ENCODE measurements at regions not wholly inside any gene's neighbourhood (a gene's known extent, or its start where the extent isn't known, plus 50 kb on each side); places are given as distances from the start of the nearest gene placed in this dataset.

DNA sequence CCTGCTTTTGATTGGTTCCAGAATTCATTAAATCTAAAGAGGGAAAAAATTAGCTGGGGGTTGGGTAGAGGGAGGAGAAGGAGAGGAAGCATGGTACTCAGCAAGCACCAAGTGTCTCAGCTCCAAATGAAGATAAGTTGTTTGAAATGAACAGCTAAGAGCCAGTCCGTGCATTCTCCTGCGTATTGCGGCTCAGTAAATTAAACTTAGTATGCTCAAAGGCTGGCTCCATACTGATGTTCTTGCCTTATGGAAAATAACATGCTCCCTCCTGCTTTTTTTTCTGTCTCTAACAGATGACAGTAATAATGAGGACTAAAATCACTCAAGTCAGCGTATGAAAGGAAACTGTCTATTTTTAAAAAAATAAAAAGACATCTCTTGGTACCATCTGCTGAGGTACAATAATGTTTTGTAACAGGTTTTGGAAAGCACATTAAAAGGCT, 161.0 kb downstream of the SPATA31D1 start:
- no peak for DNase-seq (ENCODE audit: low spot score)
- Mint-ChIP-seq H3K27me3 (ENCODE audit: low read depth) (no peaks in the 10 kb centered on the region), H3K9me3 (peaks cover 3% of the 10 kb centered on the region), H3K4me3 (no peak overlapping the region), H3K36me3 (ENCODE audit: low read depth) (no peaks in the 10 kb centered on the region), H3K27ac (no peak overlapping the region), H3K4me1 (ENCODE audit: low read depth) (no peaks in the 10 kb centered on the region)

DNA sequence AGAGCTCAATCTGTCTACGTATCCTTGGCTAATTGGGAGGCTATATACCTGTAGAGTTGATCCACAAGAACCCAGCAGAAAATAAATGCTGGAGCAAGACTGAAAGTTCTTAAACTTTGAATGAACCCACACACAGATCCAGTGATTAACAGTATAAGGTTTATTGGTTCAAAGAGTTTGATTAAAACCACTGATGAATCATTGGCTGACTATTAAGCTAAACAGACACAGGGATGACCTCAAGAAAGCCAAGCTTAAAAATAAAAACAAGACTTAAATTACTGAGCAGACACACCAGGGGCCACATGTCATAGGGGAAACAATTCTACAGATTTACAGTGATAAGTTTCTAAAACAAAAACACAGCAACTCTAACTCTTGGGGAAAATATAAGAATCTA, 163.6 kb downstream of the SPATA31D1 start:
- H3K4me3 Mint-ChIP-seq, result no peak overlapping the region
- no peak overlapping the region for H3K27ac Mint-ChIP-seq
- H3K9me3 Mint-ChIP-seq, result no peaks in the 10 kb centered on the region
- H3K36me3 Mint-ChIP-seq (ENCODE audit: low read depth), result no peaks in the 10 kb centered on the region
- no peaks in the 10 kb centered on the region for H3K4me1 Mint-ChIP-seq (ENCODE audit: low read depth)
- DNase-seq (ENCODE audit: low spot score), result no peak
- H3K27me3 Mint-ChIP-seq (ENCODE audit: low read depth), result no peaks in the 10 kb centered on the region

DNA sequence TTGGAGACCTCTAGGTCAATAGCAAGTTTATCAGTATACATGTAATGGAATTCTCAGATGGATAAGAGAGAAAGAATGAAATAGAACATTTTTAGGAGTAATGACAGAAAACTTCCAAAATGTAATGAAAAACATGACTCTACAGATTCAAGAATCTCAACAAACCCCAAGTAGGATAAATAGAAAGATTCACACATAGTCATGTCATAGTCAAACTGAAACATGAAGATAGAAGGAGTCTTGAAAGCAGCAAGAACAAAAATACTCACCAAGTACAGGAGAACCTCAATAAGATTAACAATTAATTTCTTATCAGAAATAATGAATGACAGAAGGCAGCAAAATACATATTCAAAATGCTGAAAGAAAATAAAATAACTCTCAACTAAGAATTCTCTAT, 164.5 kb downstream of the SPATA31D1 start:
- H3K4me3 Mint-ChIP-seq, result no peak overlapping the region
- no peak overlapping the region for H3K27ac Mint-ChIP-seq
- H3K36me3 Mint-ChIP-seq (ENCODE audit: low read depth), result no peaks in the 10 kb centered on the region

DNA sequence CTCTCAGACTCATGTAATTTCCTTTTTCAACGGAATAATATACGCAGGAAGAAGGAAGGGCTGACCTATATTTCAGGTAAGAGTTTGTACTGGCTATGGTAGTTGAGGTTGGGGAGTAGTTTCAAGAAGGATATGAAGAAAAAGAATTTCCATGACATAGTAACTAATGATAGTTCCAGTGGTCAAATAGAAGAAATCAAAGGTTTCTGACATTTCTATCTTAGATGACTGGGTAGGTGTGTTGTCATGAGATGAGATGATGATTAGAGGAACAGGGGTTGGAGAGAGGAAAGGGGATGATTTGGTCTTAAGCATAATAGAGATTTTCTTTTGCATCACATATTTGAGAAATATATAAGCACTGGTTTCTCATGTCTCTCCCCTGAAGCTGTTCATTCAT, 166.0 kb downstream of the SPATA31D1 start:
- Mint-ChIP-seq H3K9me3 (no peaks in the 10 kb centered on the region), H3K27me3 (ENCODE audit: low read depth) (no peaks in the 10 kb centered on the region), H3K36me3 (ENCODE audit: low read depth) (no peaks in the 10 kb centered on the region), H3K27ac (no peak overlapping the region), H3K4me1 (ENCODE audit: low read depth) (no peaks in the 10 kb centered on the region), H3K4me3 (no peak overlapping the region)
- DNase-seq (ENCODE audit: low spot score), result no peak

More for the DNA sequence above, 164.5 kb downstream of the SPATA31D1 start:
- Mint-ChIP-seq H3K4me1 (ENCODE audit: low read depth) (no peaks in the 10 kb centered on the region), H3K27me3 (ENCODE audit: low read depth) (no peaks in the 10 kb centered on the region), H3K9me3 (no peaks in the 10 kb centered on the region)
- DNase-seq (ENCODE audit: low spot score), result no peak

DNA sequence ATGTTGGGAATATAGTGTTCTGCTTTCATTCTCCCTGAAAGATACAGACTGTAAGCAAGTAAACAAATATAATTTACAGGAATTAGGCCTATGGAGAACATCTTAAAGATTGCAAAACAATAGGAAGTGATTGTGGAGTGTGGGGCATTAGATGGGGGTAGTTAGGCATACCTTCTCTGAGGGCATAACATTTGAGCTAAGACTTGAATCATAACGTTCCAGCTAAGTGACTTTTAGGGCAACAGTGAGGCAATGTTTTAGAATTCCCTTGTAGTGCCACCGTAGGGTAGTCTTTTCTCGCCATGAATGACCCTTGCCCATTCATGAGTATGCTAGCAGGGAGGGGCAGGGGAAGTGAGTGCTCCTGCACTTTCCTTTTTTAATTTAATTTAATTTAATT, 173.3 kb downstream of the SPATA31D1 start:
- Mint-ChIP-seq H3K9me3 (peaks cover 19% of the 10 kb centered on the region), H3K4me3 (no peak overlapping the region), H3K27ac (no peak overlapping the region), H3K36me3 (ENCODE audit: low read depth) (no peaks in the 10 kb centered on the region), H3K4me1 (ENCODE audit: low read depth) (no peaks in the 10 kb centered on the region), H3K27me3 (ENCODE audit: low read depth) (no peaks in the 10 kb centered on the region)
- DNase-seq (ENCODE audit: low spot score), result no peak

DNA sequence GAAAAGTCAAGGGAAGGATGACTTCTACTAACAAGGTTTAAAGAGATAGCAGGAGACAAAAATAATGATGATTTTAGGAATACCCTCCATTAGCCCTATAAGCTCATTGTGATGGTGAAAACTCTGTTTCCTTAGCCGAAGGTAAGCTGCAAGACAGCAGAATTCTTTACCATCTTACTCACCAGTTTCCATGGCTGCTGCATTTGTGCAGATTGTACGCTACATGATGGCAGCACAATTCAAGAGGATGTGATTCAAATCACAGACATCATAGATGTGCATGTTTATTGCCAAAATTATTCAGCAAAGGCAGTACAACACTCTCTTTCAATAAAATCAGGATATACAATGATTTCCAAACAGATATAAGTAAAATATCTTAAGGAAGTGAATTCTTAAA, 175.6 kb downstream of the SPATA31D1 start:
- H3K4me1 Mint-ChIP-seq (ENCODE audit: low read depth), result no peaks in the 10 kb centered on the region
- no peak overlapping the region for H3K27ac Mint-ChIP-seq
- no peak for DNase-seq (ENCODE audit: low spot score)
- no peak overlapping the region for H3K4me3 Mint-ChIP-seq
- H3K9me3 Mint-ChIP-seq, result peaks cover 19% of the 10 kb centered on the region
- H3K27me3 Mint-ChIP-seq (ENCODE audit: low read depth), result no peaks in the 10 kb centered on the region
- H3K36me3 Mint-ChIP-seq (ENCODE audit: low read depth), result no peaks in the 10 kb centered on the region

DNA sequence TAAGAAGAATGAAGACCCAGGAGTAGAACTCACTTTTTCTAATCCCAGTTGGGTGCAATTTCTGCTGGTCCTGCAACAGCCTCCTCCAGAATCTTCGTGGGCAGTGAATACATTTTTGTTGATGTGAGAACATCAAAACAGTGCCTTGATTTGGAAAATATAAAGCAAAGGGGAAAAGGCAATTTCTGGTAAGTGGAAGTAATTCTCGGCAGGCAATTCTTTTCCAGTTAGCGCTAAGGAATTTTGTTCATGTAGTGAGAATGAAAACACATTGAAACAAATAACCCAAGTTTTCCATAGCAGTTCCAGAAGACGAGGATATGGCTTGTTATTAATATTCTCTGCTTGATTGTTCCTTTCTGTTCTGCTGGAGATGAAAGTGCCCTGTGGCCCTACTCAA, 178.7 kb downstream of the SPATA31D1 start:
- DNase-seq (ENCODE audit: low spot score), result no peak
- Mint-ChIP-seq H3K4me1 (ENCODE audit: low read depth) (no peaks in the 10 kb centered on the region), H3K36me3 (ENCODE audit: low read depth) (no peaks in the 10 kb centered on the region), H3K9me3 (peaks cover 7% of the 10 kb centered on the region), H3K27ac (no peak overlapping the region), H3K27me3 (ENCODE audit: low read depth) (no peaks in the 10 kb centered on the region), H3K4me3 (no peak overlapping the region)

DNA sequence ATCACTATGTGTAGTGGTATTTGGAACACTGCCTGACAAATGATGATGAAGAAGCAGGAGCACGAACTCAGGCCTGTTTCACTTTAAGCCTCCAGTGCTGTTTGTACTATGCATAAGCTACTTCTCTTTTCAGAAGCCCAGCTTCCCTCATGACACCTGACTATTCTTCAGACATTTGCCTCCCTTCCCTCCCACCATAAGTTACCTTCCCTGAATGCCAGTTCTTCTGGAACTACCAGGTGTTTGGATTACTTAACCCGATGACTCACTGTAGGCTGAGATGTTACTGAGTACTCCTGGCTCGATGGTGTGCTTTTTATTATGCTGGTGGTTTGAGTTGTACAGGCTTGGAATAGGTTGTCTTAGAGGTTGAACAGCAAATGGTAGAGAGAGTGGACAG, 180.0 kb downstream of the SPATA31D1 start:
- DNase-seq (ENCODE audit: low spot score), result no peak
- Mint-ChIP-seq H3K27ac (no peak overlapping the region), H3K9me3 (peaks cover 7% of the 10 kb centered on the region)

DNA sequence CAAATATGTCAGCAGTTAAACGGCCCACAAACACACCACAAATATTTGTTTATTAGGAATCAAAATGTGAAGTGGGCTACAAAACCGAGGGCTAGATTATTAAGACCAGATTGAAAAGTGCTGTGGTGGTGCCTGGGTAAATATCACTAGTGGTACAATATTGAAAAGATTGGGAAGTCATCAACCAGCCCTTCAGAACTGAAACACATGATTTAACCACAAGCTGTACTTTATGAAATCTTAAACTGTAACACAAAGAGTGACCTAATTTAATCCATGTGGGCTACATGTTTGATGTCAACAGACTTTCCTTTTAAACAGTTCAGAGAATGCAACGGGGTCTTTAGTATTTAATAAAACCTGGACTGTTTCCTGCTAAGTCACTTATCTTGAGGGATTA, 182.3 kb downstream of the SPATA31D1 start:
- DNase-seq (ENCODE audit: low spot score), result no peak
- H3K4me1 Mint-ChIP-seq (ENCODE audit: low read depth), result no peaks in the 10 kb centered on the region
- no peaks in the 10 kb centered on the region for H3K27me3 Mint-ChIP-seq (ENCODE audit: low read depth)
- no peaks in the 10 kb centered on the region for H3K36me3 Mint-ChIP-seq (ENCODE audit: low read depth)
- H3K9me3 Mint-ChIP-seq, result peaks cover 7% of the 10 kb centered on the region
- H3K27ac Mint-ChIP-seq, result no peak overlapping the region
- H3K4me3 Mint-ChIP-seq, result no peak overlapping the region

More for the DNA sequence above, 180.0 kb downstream of the SPATA31D1 start:
- H3K27me3 Mint-ChIP-seq (ENCODE audit: low read depth), result no peaks in the 10 kb centered on the region
- no peaks in the 10 kb centered on the region for H3K4me1 Mint-ChIP-seq (ENCODE audit: low read depth)
- H3K4me3 Mint-ChIP-seq, result no peak overlapping the region
- H3K36me3 Mint-ChIP-seq (ENCODE audit: low read depth), result no peaks in the 10 kb centered on the region

DNA sequence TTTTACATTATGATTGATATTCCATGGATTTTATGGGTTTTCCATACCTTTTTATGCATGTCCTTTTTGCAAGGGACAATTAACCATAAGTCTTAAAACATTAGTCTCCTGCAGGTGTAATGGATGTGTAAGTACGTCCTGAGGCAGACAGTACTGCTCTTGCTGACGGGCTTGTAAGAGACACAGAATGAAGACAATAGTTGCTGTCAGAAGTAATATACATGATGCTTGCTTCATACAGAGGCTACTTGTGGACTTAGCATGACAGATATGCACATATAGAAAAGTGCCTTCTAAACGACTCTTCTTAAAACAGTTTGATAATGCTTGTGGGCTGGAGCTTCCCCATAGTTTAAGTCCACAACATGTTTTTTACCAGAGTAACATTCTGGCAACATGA, 182.7 kb downstream of the SPATA31D1 start:
- Mint-ChIP-seq H3K4me3 (no peak overlapping the region), H3K9me3 (peaks cover 5% of the 10 kb centered on the region), H3K27ac (no peak overlapping the region), H3K27me3 (ENCODE audit: low read depth) (no peaks in the 10 kb centered on the region), H3K4me1 (ENCODE audit: low read depth) (no peaks in the 10 kb centered on the region), H3K36me3 (ENCODE audit: low read depth) (no peaks in the 10 kb centered on the region)
- DNase-seq (ENCODE audit: low spot score), result no peak

DNA sequence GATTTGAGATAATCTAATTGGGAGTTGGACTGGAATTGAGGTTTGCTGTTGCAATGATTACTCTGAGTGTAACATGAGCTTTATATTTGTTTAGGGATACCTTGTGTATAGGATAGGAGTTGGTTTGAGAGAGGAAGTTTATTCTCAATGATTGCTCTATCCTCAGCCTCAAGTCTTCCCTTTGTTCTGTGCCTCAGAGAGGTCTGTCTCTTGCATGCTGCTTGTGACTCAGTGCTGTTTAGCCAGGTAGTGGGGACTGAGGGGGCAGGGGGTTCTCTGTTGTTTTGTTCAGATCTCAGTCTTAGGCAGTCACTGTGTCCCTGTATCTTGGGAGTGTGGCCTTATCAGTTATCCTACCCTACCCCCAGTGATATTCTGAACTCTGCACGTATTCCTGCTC, 192.1 kb downstream of the SPATA31D1 start:
- no peak for DNase-seq (ENCODE audit: low spot score)
- H3K9me3 Mint-ChIP-seq, result no peaks in the 10 kb centered on the region
- no peak overlapping the region for H3K27ac Mint-ChIP-seq
- H3K27me3 Mint-ChIP-seq (ENCODE audit: low read depth), result no peaks in the 10 kb centered on the region
- H3K36me3 Mint-ChIP-seq (ENCODE audit: low read depth), result no peaks in the 10 kb centered on the region
- H3K4me3 Mint-ChIP-seq, result no peak overlapping the region
- H3K4me1 Mint-ChIP-seq (ENCODE audit: low read depth), result no peaks in the 10 kb centered on the region

DNA sequence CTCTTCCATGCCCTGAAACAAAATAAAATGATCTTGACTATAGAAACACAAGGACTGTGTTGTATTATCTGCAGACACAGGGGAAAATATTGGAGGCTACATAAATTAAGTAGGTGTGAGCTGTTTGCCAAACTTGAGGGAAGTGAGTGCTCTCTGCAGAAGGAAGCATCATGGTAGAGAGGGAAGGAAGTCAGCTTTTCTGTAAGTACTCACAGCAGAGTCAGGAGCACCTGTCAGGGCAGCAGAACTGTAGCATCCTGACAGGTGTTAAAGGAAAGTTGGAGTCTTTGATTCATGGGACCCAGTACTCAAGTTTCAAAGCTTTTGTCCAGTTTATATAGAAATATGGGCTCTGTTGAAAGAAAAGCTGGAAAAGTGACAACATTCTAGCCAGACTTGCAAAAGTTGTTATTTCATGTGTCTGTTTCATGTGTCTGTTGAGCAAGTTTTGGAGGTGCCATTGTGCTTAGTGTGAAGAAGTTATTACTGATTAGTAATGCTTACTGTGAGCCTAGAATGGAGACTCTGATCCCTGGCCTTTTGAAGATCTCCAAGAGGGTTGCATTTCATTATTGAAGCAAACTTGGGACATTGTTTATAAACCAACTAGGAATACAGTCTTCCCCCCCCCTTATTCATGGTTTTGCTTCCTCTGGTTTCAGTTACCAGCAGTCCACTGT, 194.7 kb downstream of the SPATA31D1 start:
- no peaks in the 10 kb centered on the region for H3K4me1 Mint-ChIP-seq (ENCODE audit: low read depth)
- H3K27me3 Mint-ChIP-seq (ENCODE audit: low read depth), result no peaks in the 10 kb centered on the region

DNA sequence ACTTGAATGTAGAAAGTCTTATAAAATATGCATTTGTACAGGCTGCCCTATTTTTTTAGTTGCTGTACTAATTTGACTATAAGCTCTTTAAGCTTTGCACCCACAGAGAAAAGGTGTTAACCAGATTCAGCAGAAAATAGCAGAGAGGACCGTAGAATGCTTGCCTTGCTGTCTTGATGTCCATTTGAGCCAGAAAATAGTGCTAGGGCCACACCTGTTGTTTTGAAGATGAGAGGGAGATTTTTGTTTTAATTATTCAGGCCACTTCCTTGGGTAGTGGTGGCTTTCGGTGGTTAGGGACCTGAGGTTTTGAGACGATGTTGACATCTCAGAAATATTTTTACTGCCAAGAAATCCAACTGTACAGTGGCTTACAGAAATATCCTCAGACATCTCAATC, 196.0 kb downstream of the SPATA31D1 start:
- DNase-seq (ENCODE audit: low spot score), result no peak
- no peaks in the 10 kb centered on the region for H3K36me3 Mint-ChIP-seq (ENCODE audit: low read depth)
- no peak overlapping the region for H3K4me3 Mint-ChIP-seq
- no peaks in the 10 kb centered on the region for H3K4me1 Mint-ChIP-seq (ENCODE audit: low read depth)
- H3K9me3 Mint-ChIP-seq, result no peaks in the 10 kb centered on the region
- no peaks in the 10 kb centered on the region for H3K27me3 Mint-ChIP-seq (ENCODE audit: low read depth)
- H3K27ac Mint-ChIP-seq, result no peak overlapping the region

More for the DNA sequence above, 194.7 kb downstream of the SPATA31D1 start:
- DNase-seq (ENCODE audit: low spot score), result no peak
- Mint-ChIP-seq H3K27ac (no peak overlapping the region), H3K9me3 (no peaks in the 10 kb centered on the region), H3K4me3 (no peak overlapping the region), H3K36me3 (ENCODE audit: low read depth) (no peaks in the 10 kb centered on the region)

DNA sequence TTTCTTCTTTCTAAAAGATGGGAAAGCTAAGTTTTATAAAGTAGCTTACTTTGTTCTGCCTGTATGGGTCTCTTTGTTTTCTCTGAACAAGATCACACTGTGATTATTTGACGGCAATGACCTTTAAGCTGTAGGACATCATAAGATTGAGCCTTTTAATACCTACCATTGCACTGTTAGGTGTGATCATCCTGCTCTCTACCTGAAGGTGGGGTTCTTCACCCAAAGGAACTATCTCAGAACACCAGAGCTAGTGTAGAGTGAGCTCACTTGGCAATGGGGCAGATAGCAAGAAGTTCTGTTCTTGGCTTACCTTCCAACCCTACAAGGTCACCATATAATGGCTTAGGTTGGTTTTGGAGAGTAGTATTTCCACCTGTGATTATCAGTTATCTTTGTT, 200.2 kb downstream of the SPATA31D1 start:
- Mint-ChIP-seq H3K4me3 (no peak overlapping the region), H3K9me3 (peaks cover 4% of the 10 kb centered on the region), H3K27me3 (ENCODE audit: low read depth) (no peaks in the 10 kb centered on the region), H3K27ac (no peak overlapping the region), H3K36me3 (ENCODE audit: low read depth) (no peaks in the 10 kb centered on the region), H3K4me1 (ENCODE audit: low read depth) (no peaks in the 10 kb centered on the region)
- DNase-seq (ENCODE audit: low spot score), result no peak

DNA sequence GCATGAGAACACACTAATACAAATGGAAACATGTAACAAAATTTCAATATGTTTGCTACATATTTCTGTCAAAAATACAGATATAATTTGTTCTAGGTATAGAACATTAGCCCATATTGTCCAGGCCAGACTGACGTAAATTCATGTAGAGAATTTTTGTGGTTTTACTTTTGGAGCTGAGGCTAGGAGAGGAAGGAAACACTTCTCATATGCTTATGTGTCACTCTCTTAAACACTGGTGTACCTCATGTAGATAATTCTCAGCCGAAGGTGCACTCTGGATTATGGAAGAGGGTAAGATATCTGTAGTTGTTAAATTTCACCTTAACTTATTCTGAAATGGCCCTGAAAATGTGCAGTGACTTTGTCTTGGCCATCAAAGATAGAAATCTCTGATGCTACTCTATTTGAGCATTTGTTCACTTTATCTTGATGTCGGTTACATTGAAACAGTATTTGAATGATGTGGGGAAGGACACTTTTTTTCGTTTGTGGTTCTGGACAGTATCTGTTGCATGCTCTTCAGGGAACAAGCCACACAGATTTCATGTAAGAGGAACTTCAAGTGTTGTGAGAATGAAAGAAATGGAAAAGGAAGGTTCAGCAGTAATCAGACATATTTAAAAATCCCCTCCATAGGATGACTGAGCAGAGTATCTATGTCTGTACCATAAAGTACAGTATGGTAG, 202.7 kb downstream of the SPATA31D1 start:
- DNase-seq (ENCODE audit: low spot score), result no peak
- Mint-ChIP-seq H3K27me3 (ENCODE audit: low read depth) (no peaks in the 10 kb centered on the region), H3K4me3 (no peak overlapping the region), H3K4me1 (ENCODE audit: low read depth) (no peaks in the 10 kb centered on the region), H3K9me3 (peaks cover 4% of the 10 kb centered on the region), H3K36me3 (ENCODE audit: low read depth) (no peaks in the 10 kb centered on the region), H3K27ac (no peak overlapping the region)
